CD4-positive, alpha-beta T cell treated with Interleukin-4 for 4 hours (primary cell): ENCODE measurements at regions not wholly inside any gene's neighbourhood (a gene's known extent, or its start where the extent isn't known, plus 50 kb on each side); places are given as distances from the start of the nearest gene placed in this dataset.
"Not testable (repeated sequence)": the region's sequence is repeated elsewhere in the genome, so short reads cannot be mapped to it uniquely, and the experiment has no call there.

Source experiments
- DNase-seq: peaks from one replicate; pipeline ENCODE4 v3.0.0-alpha.2; 2020

DNA sequence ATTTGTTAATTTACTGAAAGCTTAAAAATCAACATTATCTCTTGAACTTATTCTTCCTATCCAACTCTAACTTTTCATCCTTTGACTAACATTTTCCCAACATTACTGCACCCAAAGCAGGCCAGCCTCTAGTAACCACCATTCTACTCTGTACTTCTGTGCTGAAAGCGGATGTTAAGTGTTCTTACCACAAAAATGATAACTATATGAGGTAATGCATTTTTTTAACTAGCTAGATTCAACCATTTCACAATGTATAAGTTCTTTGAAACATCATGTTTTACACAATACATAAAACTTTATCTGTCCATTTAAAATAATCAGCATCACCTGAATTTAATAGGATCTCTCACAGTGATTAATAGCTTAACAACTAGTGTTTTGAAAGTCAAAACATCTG lies 468.5 kb upstream of the MGAT4C start:
- no peak for DNase-seq

DNA sequence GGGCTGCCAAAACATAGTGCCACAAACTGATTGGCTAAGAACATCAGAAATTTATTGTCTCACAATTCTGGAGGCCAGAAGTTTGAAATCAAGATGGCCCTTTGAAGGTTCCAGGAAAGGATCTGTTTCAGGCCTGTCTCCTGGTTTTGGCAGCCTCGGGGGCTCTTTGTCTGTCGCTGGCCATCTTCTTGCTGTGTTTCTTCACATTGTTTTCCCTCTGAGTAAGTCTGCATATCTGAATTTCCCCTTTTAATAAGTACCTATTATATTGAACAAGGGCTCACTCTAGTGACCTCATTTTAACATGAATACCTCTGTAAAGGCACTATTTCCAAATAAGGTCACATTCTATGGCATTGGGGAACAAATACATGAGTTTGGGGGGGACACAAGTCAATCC lies 467.1 kb upstream of the MGAT4C start:
- no peak for DNase-seq

DNA sequence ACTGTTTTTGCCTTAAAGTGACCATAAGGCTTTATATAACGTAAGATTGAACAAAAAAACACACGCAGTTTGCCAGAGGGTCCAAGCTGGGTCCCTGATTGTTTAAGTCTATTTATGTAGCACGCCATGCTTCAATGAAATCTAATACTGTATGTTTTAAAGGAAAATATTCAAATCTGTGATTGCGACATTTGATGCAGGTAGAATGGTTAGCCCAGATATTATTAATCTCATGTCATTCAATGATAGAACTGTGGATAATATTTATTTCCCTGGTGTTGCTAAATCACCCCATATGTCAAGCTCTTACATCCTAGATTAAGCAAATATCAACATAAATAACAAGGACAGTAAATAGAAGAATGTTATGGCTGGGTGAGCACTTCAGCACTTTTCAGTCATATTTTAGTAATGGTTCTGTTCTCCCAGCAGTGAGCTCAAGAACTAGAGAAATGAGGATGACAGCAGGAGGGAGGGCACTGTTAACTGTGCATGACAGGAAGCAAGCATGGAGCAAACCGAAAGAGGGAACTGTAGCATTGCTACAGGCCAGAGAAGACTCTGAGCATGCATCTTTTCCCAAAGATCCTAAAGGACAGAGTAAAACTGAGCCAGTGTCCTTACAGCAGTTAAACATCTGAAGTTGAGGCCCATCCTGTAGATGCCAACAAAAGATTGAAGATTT lies 465.7 kb upstream of the MGAT4C start:
- DNase-seq, result no peak

DNA sequence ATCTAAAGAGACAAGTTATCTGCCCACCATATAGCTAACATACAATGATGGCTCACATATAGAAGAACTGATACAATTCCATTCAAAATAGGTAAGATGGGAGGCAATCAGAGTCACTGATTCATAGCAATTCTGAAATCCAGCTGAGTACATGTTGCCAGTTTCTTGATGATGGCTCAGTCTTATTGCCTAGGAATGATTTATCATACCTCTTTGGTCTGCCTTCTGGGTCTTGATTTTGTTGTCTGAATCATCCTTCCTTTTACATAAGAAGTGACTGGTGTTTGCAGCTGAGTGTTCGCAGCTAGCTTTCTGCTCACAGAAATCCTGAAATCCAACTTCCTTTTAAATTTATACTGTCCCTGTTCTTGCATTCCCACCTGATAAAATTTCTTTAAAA lies 463.2 kb upstream of the MGAT4C start:
- DNase-seq, result no peak

DNA sequence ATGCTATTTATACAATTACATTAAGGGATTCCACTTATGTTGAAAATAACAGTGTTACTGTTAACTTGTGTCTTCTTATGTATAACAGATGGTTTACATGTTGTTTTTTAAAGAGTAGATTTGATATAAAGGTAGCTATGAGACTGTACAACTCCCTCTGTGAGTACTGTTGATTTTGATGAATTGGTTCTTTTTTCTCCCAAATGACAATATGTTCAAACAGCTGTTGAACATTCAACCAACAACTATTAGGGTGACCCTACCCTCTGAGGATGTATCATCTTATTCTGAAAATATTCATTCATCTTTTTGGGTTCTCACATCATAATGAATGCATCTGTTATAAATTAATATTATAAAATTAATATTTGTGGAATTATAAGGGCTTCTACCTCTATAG lies 456.9 kb upstream of the MGAT4C start:
- no peak for DNase-seq

DNA sequence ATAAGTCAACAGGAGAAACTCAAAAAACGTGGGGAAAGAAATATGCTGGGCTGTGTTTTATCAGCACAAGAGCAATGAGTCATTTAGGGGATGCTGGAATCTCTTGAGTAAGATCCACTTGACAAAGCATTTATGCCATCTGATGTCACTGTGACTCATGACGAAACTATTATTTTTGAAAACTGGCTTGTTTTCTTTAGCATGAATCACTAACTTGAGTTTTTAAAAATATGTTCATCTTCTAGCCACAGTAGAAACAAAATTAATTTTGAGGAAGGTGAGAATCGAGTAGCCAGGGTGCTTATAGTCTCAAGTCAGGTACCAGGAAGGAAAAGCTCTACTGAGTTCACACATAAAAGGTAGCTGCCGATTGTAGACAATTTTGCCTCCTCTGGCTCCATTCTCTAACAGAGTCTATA lies 456.2 kb upstream of the MGAT4C start:
- no peak for DNase-seq

DNA sequence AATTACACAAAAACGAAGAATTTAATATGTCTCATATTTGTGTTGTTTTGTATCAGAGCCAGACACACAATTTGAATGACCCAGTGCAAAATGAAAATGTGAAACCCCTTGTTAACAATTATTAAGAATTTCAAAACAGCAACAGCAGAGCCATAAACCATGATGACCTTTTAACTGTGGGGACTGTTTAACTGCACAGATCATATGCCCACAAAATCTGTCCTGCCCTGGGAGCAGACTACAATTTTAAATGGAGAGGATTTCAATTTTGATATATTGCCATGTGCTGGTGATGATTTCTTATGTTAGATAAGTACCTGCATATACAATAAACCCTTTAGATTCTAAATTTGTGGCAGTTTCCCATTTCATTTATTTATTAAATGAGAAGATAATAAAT lies 455.5 kb upstream of the MGAT4C start:
- DNase-seq, result no peak

DNA sequence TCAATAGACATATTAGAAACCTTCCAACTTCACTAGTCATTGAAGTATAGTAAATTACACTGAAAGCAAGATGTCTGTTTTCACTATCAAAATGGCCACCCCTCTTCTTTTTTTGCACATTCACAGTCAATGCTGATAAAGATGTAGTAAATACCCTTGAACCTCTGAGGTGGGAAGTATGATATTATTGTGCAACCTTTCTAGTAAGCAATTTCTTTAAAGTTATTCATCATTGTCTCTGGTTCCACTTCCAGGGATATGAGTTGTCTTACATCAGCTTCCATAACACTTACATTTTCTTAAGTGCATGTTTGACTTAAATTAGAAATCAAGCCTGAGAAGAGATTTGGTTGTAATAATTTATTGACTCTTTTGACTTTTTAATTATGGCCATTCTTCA lies 453.9 kb upstream of the MGAT4C start:
- DNase-seq, result no peak

DNA sequence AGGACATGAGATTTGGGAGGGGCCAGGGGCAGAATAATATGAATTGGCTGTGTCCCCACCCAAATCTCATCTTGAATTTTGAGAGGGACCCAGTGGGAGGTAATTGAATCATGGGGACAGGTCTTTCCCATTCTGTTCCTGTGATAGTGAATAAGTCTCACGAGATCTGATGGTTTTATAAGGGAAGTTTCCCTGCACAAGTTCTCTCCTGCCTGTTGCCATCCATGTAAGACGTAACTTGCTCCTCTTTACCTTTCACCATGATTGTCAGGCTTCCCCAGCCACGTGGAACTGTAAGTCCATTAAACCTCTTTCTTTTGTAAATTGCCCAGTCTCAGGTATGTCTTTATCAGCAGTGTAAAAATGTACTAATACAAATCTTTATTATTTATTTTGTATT lies 452.8 kb upstream of the MGAT4C start:
- DNase-seq, result not testable (repeated sequence)

DNA sequence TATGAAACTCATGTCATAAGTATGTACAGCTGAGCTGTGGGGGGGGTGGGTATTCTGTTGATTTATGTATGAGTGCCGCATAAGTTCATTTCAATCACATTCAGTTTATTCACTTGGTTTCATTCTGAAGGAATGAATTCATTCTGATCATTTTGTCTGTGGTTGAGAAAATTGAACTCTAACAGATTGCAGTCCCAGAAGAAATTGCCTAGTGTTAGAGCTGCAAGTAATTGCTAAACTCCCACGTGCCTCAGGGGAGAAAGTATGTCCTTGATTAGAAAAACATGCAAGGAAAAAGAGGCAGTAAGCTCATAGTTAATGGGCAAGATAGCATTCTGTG lies 442.4 kb upstream of the MGAT4C start:
- DNase-seq, result no peak

DNA sequence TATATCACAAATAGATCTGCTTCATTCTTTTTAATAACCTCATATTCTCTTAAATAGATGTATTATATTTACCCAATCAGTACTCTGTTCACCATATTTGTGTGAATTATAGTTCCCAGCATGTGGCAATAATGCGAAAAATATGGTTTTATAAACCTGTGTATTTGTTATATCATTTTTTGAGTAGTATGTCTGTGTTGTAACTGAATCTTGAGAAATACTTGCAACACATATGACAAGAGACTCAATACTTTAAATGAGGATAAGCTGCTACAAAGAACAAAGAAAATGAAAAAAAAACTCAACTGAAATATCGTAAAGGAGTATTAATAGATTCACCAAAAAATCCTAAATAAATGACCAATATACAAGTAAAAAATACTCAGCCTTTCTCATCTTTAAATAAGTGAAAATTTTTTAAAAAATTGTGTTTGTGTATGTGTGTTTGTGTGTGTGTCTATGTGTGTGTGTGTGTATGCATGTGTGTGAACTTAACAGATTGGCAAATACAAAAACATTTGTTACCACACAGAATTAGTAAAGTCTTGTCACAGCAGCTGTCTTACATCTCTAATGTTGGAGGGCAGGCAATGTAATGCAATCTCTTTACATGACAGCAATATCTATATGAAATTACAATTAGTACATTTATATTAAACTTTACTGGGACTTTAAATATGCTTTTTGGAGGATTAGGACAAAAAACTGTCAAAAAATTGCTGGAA lies 441.9 kb upstream of the MGAT4C start:
- DNase-seq, result no peak

DNA sequence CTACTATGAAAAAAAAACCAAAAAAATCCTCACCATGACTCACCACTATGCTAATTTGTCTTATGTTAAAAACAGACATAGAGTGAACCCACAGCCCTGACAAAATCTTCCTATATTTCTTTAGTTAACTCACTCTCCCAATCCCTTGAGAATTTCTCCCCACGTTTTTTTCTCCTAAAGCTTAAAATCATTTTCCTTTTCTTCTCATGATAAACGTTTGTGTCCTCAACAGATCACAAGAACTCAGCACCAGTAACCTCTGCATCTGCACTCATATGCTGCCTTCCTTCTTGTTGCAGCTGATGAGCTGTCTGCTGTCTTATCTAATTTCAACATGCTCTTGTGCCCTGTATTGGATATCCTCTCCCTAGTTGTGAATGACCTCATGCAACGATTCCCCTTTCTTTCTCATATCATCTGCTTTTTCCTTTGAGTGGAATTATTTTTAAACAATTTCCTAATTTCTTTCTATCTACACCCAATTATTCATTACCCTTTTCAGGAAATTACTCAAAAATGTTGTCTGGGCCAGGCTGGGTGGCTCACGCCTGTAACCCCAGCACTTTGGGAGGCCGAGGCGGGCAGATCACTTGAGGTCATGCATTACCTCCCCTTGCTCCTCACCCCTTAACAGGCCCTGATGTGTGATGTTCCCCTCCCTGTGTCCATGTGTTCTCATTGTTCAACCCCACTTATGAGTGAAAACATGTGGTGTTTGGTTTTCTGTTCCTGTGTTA lies 427.5 kb upstream of the MGAT4C start:
- DNase-seq, result no peak

DNA sequence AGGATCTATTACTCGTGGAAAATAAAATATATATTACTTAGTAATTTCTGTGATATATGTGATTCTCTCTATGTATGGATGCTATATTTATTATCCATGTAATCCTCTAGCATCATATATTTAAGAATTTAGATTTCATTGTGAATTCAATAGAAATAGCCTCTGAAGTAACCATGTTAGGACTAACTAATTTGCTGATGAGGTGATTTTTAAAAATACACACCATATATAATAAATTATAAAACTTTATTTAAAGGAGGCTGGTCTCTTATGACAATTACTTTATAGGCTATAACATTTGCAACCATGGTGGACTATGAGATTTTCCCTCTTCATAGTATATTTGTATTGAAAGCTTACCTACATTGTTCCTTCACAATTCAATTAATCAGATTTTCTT lies 424.9 kb upstream of the MGAT4C start:
- no peak for DNase-seq

DNA sequence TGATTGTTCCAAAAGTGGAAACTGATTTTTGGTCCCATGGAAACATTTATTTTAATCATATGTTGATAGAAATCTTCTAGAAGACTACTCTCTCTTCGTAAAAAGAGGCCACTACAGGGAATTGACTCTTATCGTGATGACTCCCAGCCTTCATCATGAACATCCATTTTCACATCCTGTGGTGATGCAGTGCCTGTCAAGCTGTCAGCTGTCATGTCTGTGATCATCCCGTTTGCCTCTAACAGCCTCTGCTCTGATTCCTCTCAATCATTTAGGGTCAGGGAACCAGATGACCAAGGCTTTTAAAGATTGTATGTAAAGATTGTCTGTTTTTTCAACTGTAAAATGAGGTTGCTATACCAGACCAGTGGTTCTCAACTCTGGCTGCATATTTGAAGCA lies 419.0 kb upstream of the MGAT4C start:
- no peak for DNase-seq

DNA sequence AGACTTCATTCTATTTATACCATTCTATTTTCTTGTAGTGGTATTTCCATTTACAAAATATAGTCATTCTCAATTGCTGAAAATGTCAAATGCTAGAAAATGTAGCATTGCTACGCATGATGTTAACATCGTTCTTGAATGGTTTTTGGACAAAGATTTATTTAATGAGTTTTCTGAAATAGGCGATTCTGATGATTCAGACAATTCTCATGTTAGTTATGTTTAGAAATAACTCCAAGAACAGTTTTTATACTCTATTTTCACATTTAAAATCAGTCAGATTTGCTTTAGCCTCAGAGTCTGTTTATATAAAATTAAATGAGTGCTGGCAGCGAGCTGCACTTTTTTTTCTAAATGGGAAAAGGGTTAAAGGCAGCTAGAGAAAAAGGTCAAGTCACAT lies 414.8 kb upstream of the MGAT4C start:
- no peak for DNase-seq

DNA sequence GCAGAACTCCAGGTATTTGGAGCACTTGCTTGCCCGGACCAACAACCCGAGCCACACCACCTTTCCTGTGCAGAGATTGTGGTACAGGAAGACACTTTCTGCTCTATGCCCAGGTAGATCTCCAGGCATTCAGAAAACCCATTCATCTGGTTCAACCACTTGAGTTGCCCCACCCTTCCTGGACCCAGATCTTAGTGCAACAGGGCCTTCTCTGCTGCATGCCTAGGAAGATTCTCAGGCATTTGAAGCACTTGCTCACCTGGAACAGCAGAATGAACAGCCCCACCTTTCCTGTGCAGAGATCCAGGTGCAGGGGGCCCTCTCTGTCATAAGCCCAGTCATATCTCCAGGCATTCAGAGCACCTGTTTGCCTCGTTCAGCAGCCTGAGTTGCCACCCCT lies 412.8 kb upstream of the MGAT4C start:
- DNase-seq, result no peak

DNA sequence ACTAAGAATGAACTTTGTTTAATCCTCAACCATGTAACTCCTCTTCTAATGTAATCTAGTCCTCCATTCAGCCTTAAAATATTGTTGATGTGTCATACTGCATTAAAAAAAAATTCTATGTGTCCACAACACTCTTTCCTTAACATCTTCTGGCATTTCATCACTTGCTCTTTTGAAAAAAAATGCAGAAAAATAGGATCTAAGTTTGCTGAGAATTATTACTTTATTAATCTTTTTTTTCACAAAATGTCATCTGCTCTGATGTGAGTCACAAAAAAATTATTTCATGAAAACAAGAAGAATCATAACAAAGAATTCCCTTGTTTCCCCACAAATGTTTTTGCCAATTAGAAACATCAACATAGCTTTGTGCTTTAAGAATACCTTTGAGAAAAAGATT lies 410.1 kb upstream of the MGAT4C start:
- no peak for DNase-seq

DNA sequence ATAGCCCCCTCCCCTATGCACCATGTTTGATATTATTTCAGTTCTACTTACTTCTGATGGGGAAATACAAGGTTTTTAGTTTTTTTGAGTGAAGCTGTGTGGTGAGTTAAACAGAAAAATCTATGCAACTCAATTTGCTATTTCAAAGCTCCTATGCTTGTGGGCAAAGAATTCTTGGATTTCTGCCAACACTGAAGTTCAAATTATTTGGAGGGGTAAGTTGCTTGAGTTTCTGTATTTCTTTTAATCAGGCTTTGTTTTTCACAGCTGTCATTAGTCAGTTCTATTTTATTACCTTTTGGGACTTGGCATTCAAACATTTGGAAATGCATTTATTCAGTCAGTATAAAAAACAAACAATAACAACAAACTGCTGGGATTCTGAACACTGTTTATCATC lies 407.5 kb upstream of the MGAT4C start:
- DNase-seq, result no peak

DNA sequence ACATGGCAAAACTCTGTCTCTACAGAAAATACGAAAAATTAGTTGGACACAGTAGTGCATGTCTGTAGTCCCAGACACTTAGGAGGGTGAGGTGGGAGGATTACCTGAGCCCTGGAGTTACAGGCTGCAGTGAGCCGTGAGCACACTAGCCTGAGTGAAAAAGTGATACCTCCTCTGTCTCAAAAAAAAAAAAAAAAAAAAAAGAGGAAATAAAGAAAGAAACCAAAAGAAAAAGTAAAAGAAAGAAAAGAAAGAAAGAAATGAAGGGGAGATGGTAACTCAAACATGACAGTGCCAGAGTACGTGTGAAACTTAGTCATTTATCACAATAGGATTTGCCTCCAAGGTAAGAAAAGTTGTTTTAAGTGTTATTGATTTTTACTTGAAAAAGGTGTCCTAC lies 407.0 kb upstream of the MGAT4C start:
- DNase-seq, result no peak

DNA sequence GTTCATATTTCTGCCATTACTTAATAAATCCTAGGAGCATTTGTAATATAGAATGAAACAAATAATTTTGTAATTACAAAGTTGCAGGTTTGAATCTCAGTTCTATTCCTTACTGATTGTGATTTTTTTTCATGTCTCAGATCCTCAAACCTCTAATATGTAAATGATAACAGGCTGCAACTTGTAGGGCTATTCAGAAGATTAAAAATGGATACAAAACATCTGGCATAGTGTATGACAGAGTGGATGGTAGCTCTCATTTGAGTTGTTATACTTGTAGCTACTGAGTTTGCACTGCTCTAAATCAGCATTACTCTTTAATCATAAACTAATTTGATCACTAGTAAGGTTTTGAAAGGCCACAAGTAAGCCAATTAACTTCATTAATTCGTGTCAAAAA lies 406.3 kb upstream of the MGAT4C start:
- DNase-seq, result no peak

DNA sequence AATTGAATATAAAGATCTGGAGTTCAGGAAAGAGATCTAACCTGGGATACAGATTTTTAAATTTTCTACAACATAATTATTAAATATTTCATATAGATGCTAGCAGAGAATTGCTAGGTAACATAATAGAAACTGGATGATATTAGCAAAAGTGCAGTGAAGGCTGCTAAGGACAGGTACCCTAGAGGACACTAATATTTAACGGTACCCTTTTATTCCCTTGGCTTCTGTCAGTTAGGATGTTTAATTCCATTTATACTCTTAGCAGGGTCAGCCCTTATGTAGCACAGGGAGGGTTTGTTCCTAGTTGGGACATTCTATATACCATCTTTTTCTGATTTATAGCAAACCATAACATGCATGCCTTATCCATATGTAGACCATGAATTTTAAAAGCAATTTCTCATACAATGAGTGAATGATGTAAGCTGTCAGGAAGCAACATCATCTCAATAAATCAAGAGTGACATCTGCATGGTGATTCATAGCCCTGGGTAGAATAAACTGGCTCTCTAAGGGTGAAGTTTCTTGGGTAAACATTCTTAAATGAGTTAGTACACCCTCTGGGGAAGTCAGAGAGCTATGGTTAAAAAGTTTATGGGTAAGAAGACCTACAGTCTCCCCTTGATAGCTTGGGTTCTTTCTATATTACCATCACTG lies 404.4 kb upstream of the MGAT4C start:
- DNase-seq, result no peak

DNA sequence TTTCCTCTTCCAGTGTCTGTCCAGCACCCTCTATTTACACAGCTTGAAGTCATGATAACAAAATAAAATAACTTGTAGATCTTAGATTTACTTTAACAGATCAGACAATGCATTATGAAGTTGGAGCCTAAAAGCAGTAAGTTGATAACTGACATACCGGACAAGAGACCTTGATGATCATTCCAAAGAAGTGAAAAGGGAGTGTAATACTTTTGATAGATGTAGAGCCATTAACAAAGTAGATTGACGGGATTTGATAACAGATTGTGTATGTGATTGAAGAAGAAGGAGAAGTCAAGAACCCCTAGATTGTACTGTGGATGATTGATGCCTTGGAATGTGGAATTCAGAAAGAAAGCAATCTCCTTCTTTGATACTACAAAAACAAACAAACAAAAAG lies 403.8 kb upstream of the MGAT4C start:
- DNase-seq, result no peak

DNA sequence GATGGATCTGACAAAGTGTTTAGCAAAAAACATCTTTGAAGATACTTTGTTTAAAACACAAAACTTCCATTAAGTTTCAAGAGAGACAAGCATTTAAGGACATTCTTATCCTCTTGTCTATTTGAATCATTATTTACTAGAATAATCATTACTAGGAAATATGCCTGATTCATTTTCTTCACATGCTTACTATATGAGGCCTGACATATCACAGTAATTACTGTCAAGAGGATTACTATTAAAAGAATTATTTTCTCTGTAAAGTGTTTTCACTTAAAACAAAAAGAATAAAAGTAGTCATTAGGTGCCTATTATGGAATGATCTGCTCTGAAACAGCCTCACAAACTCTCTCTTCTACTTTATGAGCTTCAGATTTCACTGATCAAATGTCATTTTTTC lies 402.1 kb upstream of the MGAT4C start:
- DNase-seq, result no peak

DNA sequence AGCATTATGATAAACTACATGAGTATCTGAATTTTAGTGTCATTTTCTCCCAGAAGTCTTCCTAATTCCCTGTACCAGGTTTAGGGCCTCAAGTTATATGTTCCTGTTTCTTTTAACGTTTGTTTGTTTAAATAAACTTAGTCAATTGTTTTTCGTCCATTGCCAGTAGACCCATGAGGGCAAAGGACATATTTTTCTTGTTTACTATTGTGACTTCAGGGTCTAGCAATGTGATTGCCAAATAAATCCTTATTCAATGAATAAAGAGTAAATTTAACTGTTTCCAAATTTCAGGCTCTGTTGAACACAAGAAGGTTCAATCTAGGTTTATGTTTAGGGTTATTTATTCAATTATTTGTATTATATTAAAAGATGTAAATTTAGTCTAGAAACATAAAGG lies 391.6 kb upstream of the MGAT4C start:
- DNase-seq, result no peak
